HepG2 (cell line): ENCODE measurements at regions not wholly inside any gene's neighbourhood (a gene's known extent, or its start where the extent isn't known, plus 50 kb on each side); places are given as distances from the start of the nearest gene placed in this dataset.
A peak's percentile ranks its signal among the peaks of the same experiment; 100 is the strongest.

Experiments
- ATAC-seq: fragments of 200-7000 bp; cut with Tn5 transposase; 3 replicates; pipeline ENCODE4 v1.9.1; 2020; ENCODE audit warnings: mild to moderate bottlenecking, moderate library complexity
- BruUV-seq: library from RNA; stranded (reverse); fragments of 400-500 nt; replicated peaks from 2 replicates; lab custom pipeline; 2021; lab: Mats Ljungman, UMichigan
- CTCF ChIA-PET: fragments of 300-600 bp; formaldehyde crosslinking; extraction: SDS; loops from one replicate; lab custom pipeline; 2021; ENCODE audit warnings: low total read pairs, inconsistent platforms, low intra/inter-chr PET ratio; lab: Yijun Ruan, JAX
- POLR2A ChIA-PET: fragments of 350-600 bp; sonication (Branson Sonifier 250); formaldehyde crosslinking; loops from one replicate; lab custom pipeline; 2020; ENCODE audit warnings: antibody characterized with exemption, inconsistent platforms; lab: Yijun Ruan, JAX
- DNase-seq: peaks from one replicate; pipeline ENCODE4 v3.0.0-alpha.2; 2015; ENCODE audit warnings: low spot score
- FAIRE-seq: peaks from 3 replicates; lab custom pipeline; 2011; peaks lifted over from hg19 to GRCh38; lab: Jason Lieb, UNC
- H2AFZ ChIP-seq: one replicate; pipeline ENCODE4 v1.6.1; 2011; ENCODE audit warnings: low read length, inconsistent platforms
- H3K27ac ChIP-seq: fragments of 300-600 bp; 3 replicates; pipeline ENCODE4 v1.8.0; 2011; ENCODE audit warnings: mixed run types, mild to moderate bottlenecking, mixed read lengths, low read length, inconsistent platforms; ENCODE audit not compliant: insufficient read depth; ENCODE audit errors: extremely low read length
- H3K27me3 ChIP-seq, 2 experiments: fragments of 200-600 bp in 1 of 2; 2 replicates in 1 of 2; 3 replicates in 1 of 2; pipeline versions ENCODE4 v1.6.0 to v1.8.0; 2011; ENCODE audit warnings: low read length in 2 of 2, mild to moderate bottlenecking in 2 of 2, moderate library complexity in 2 of 2, inconsistent platforms in 1 of 2; ENCODE audit not compliant: insufficient read depth in 2 of 2, control insufficient read depth in 1 of 2
- H3K36me3 ChIP-seq, 2 experiments: fragments of 200-600 bp in 1 of 2; replicated peaks in 1 of 2; 2 replicates in 1 of 2; 3 replicates in 1 of 2; pipeline versions ENCODE4 v1.5.1 to v1.8.0; 2011; ENCODE audit warnings: low read length in 2 of 2, inconsistent platforms in 1 of 2; ENCODE audit not compliant: insufficient read depth in 2 of 2, control insufficient read depth in 1 of 2
- H3K4me1 ChIP-seq: 2 replicates; pipeline ENCODE4 v1.5.1; 2012; ENCODE audit warnings: low read length, inconsistent platforms; ENCODE audit not compliant: insufficient read depth
- H3K4me2 ChIP-seq: 2 replicates; pipeline ENCODE4 v1.6.0; 2011; ENCODE audit warnings: low read depth, low read length, inconsistent platforms
- H3K4me3 ChIP-seq, 3 experiments: fragments of 200-600 bp in 1 of 3; sonication (generic), shearing (Covaris generic) in 1 of 3; replicated peaks in 1 of 3; 2 replicates each; pipeline ENCODE4 v1.5.1; 2011 to 2016; ENCODE audit warnings: low read length in 3 of 3, inconsistent platforms in 2 of 3, low read depth in 2 of 3, mild to moderate bottlenecking in 2 of 3, control low read depth in 1 of 3, mixed read lengths in 1 of 3; ENCODE audit not compliant: insufficient read depth in 1 of 3
- H3K79me2 ChIP-seq: one replicate; pipeline ENCODE4 v1.6.1; 2011; ENCODE audit warnings: low read length, inconsistent platforms; ENCODE audit not compliant: insufficient read depth
- H3K9ac ChIP-seq: 2 replicates; pipeline ENCODE4 v1.6.0; 2011; ENCODE audit warnings: mild to moderate bottlenecking, low read depth, low read length, inconsistent platforms; ENCODE audit not compliant: insufficient read depth
- H3K9me3 ChIP-seq: 2 replicates; pipeline ENCODE4 v1.5.1; 2012; ENCODE audit warnings: mild to moderate bottlenecking, low read length
- H4K20me1 ChIP-seq: 2 replicates; pipeline ENCODE4 v1.6.0; 2011; ENCODE audit warnings: inconsistent platforms, mild to moderate bottlenecking, low read length, moderate library complexity; ENCODE audit not compliant: insufficient read depth
- ADNP ChIP-seq: sonication (generic); formaldehyde crosslinking; IDR thresholded peaks from 2 replicates; pipeline ENCODE4 v1.4.0; 2020; ENCODE audit warnings: missing genetic modification reagents
- BHLHE40 ChIP-seq: IDR thresholded peaks from 2 replicates; pipeline ENCODE4 v1.6.1; 2011; ENCODE audit warnings: low read length, improper control_type of control experiment
- HES4 ChIP-seq: sonication (generic); formaldehyde crosslinking; IDR thresholded peaks from 2 replicates; pipeline ENCODE4 v1.9.0; 2021; ENCODE audit warnings: mild to moderate bottlenecking, missing genetic modification reagents, borderline replicate concordance
- HNF4A ChIP-seq: sonication (generic); formaldehyde crosslinking; IDR thresholded peaks from 2 replicates; pipeline ENCODE4 v1.4.0; 2020; ENCODE audit warnings: missing genetic modification reagents
- NCOA2 ChIP-seq: sonication (generic); formaldehyde crosslinking; IDR thresholded peaks from 2 replicates; pipeline ENCODE4 v1.8.0; 2022; ENCODE audit warnings: inconsistent platforms
- SP140L ChIP-seq: sonication (generic); formaldehyde crosslinking; IDR thresholded peaks from 2 replicates; pipeline ENCODE4 v1.4.0; 2020; ENCODE audit warnings: missing genetic modification reagents, borderline replicate concordance
- STAT6 ChIP-seq: sonication (generic); formaldehyde crosslinking; IDR thresholded peaks from 2 replicates; pipeline ENCODE4 v1.4.0; 2020; ENCODE audit warnings: missing genetic modification reagents, mild to moderate bottlenecking, borderline replicate concordance
- ZNF275 ChIP-seq: sonication (generic); formaldehyde crosslinking; IDR thresholded peaks from 2 replicates; pipeline ENCODE4 v1.8.0; 2022; ENCODE audit warnings: missing genetic modification reagents, mild to moderate bottlenecking, inconsistent platforms, borderline replicate concordance
- WGBS: methylation state at CpG from one replicate; pipeline ENCODE4 v1.1.6; 2017; ENCODE audit warnings: low lambda C conversion rate; 5-methylcytosine and 5-hydroxymethylcytosine counted together
- in situ Hi-C: cut with HindIII; loops from 2 replicates; pipeline ENCODE4 v1.10.0; 2017; ENCODE audit warnings: low pct_unique_long_range_greater_than_20kb; ENCODE audit not compliant: extremely low pct_ligation_motif_present
- intact Hi-C: fragments of 100-400 bp; cut with micrococcal nuclease; formaldehyde crosslinking; loops from one replicate; pipeline ENCODE4 v1.10.0; 2022; ENCODE audit not compliant: unreplicated experiment

- no peak overlapping the region for H2AFZ ChIP-seq
- H3K27ac ChIP-seq = no peak overlapping the region
- BruUV-seq = no TSS peak
- ChIA-PET POLR2A (no interaction called here), CTCF (no interaction called here)
- H3K79me2 ChIP-seq = no peaks in the 10 kb centered on the region
- 85% methylated on average over 5 of the region's 21 CpGs for WGBS
- no peak overlapping the region for H3K9ac ChIP-seq
- no peak overlapping the region for H3K4me2 ChIP-seq
- TF ChIP-seq BHLHE40 = peak; percentile 59; the same call in 1 of the 2 replicates
- no peak for TF ChIP-seq ZNF275 (CRISPR knock-in tag)
- no peak for TF ChIP-seq HES4 (CRISPR knock-in tag)
- no peak for TF ChIP-seq STAT6 (CRISPR knock-in tag)
- no peak for TF ChIP-seq SP140L (CRISPR knock-in tag)
- no peak for TF ChIP-seq ADNP (CRISPR knock-in tag)
- 0 out of 2 replicates have a peak, but pooled peaks have one; percentile 23 for TF ChIP-seq HNF4A (CRISPR knock-in tag)
- TF ChIP-seq NCOA2 (CRISPR knock-in tag) = no peak
- no peaks in the 10 kb centered on the region for H3K36me3 ChIP-seq
- no peaks in the 10 kb centered on the region for H4K20me1 ChIP-seq
- in situ Hi-C loops (no loop called here), intact Hi-C loops (no loop called here)
- no peak for FAIRE-seq
- H3K9me3 ChIP-seq = peaks cover 15% of the 10 kb centered on the region; the same call in 1 of the 2 replicates
- ATAC-seq = peak; percentile 35
- 0 out of 6 replicates have a peak overlapping the region, but pooled peaks of 1 of the 3 experiments have one; percentile 4 for H3K4me3 ChIP-seq
- H3K4me1 ChIP-seq = no peaks in the 10 kb centered on the region
- H3K27me3 ChIP-seq = no peaks in the 10 kb centered on the region; a peak in 1 of 5 replicates
- DNase-seq = no peak
Measured at GRCh38 chr3:84904816-84905555, 53.8 kb upstream of the CADM2 start.
